DOHH2 (cell line): ENCODE measurements at regions not wholly inside any gene's neighbourhood (a gene's known extent, or its start where the extent isn't known, plus 50 kb on each side); places are given as distances from the start of the nearest gene placed in this dataset.

Source experiments
- H3F3A ChIP-seq: fragments of 200-600 bp; sonication (generic), shearing (Covaris generic); 2 replicates; pipeline ENCODE4 v1.6.0; 2016; ENCODE audit warnings: antibody characterized with exemption, mild to moderate bottlenecking; ENCODE audit not compliant: control insufficient read depth, insufficient read depth
- H3K27ac ChIP-seq: fragments of 200-600 bp; sonication (generic); 2 replicates; pipeline ENCODE4 v1.5.1; 2014; ENCODE audit warnings: low read depth, mild to moderate bottlenecking, low read length, moderate library complexity
- H3K27me3 ChIP-seq: fragments of 200-600 bp; sonication (generic); 2 replicates; pipeline ENCODE4 v1.6.1; 2014; ENCODE audit warnings: mild to moderate bottlenecking, low read length, mixed read lengths; ENCODE audit not compliant: control insufficient read depth
- H3K36me3 ChIP-seq: fragments of 200-600 bp; sonication (generic); 2 replicates; pipeline ENCODE4 v1.6.1; 2014; ENCODE audit warnings: mild to moderate bottlenecking, low read length, moderate library complexity, mixed read lengths; ENCODE audit not compliant: control insufficient read depth
- H3K4me1 ChIP-seq: fragments of 200-600 bp; sonication (generic); 2 replicates; pipeline ENCODE4 v1.6.1; 2014; ENCODE audit warnings: mild to moderate bottlenecking, low read length, mixed read lengths; ENCODE audit not compliant: control insufficient read depth
- H3K4me2 ChIP-seq: fragments of 200-600 bp; sonication (generic); 2 replicates; pipeline ENCODE4 v1.6.0; 2014; ENCODE audit warnings: mild to moderate bottlenecking, low read length, moderate library complexity
- H3K4me3 ChIP-seq: fragments of 200-600 bp; sonication (generic); 2 replicates; pipeline ENCODE4 v1.5.1; 2014; ENCODE audit warnings: mild to moderate bottlenecking, low read length, mixed read lengths
- H3K79me2 ChIP-seq: fragments of 200-600 bp; sonication (generic); 2 replicates; pipeline ENCODE4 v1.6.1; 2014; ENCODE audit warnings: mild to moderate bottlenecking, low read length, mixed read lengths; ENCODE audit not compliant: control insufficient read depth
- H3K9me2 ChIP-seq: fragments of 200-600 bp; sonication (generic); replicated peaks from 2 replicates; pipeline ENCODE4 v1.6.1; 2014; ENCODE audit warnings: mild to moderate bottlenecking, low read length, mixed read lengths; ENCODE audit not compliant: control insufficient read depth
- H3K9me3 ChIP-seq: fragments of 200-600 bp; sonication (generic); 2 replicates; pipeline ENCODE4 v1.6.1; 2014; ENCODE audit warnings: antibody characterized with exemption, low read length, mixed read lengths; ENCODE audit not compliant: control insufficient read depth, insufficient read depth
- H4K20me1 ChIP-seq: fragments of 200-600 bp; sonication (generic); 2 replicates; pipeline ENCODE4 v1.6.0; 2014; ENCODE audit warnings: low read depth, mild to moderate bottlenecking, antibody characterized with exemption, low read length, moderate library complexity; ENCODE audit not compliant: control insufficient read depth, insufficient read depth
- EZH2phosphoT487 ChIP-seq: fragments of 200-600 bp; sonication (generic); IDR thresholded peaks from 2 replicates; pipeline ENCODE4 v1.6.1; 2017; ENCODE audit warnings: borderline replicate concordance, mild to moderate bottlenecking, antibody characterized with exemption, low read length, moderate library complexity, mixed read lengths
- TF ChIP-seq, protein P1 (sequence below): fragments of 200-600 bp; sonication (generic); IDR thresholded peaks from one replicate; pipeline ENCODE4 v1.5.1; 2014; ENCODE audit warnings: antibody characterized with exemption, mild to moderate bottlenecking, low read depth, low read length; ENCODE audit not compliant: poor library complexity, severe bottlenecking

DNA sequence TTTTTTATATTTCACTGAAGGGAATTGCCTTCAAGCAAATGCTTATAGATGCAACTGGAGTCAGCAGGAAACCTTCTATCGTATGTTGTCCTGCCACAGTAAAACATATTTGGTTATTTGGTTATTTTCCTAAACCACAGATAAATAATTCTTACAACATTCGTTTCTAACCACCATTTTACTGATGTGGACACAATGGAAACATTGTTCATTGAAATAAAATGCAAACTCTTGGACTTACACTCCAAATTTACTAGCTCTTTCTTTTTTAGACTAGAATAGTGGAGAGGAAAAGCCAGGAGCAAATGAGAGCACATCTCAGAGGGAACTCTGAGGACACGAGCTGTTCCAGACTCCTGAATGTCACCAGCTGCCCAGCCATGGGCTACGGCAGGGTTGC is 114.8 kb downstream of the RPS12 start:
- H3F3A ChIP-seq, result no peaks in the 10 kb centered on the region
- H3K27ac ChIP-seq, result no peak overlapping the region
- no peaks in the 10 kb centered on the region for H3K79me2 ChIP-seq
- no peaks in the 10 kb centered on the region for H3K9me2 ChIP-seq
- H4K20me1 ChIP-seq, result no peaks in the 10 kb centered on the region
- TF ChIP-seq EZH2phosphoT487, result no peak
- TF ChIP-seq, protein P1, sequence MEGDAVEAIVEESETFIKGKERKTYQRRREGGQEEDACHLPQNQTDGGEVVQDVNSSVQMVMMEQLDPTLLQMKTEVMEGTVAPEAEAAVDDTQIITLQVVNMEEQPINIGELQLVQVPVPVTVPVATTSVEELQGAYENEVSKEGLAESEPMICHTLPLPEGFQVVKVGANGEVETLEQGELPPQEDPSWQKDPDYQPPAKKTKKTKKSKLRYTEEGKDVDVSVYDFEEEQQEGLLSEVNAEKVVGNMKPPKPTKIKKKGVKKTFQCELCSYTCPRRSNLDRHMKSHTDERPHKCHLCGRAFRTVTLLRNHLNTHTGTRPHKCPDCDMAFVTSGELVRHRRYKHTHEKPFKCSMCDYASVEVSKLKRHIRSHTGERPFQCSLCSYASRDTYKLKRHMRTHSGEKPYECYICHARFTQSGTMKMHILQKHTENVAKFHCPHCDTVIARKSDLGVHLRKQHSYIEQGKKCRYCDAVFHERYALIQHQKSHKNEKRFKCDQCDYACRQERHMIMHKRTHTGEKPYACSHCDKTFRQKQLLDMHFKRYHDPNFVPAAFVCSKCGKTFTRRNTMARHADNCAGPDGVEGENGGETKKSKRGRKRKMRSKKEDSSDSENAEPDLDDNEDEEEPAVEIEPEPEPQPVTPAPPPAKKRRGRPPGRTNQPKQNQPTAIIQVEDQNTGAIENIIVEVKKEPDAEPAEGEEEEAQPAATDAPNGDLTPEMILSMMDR, result no peak
- H3K4me2 ChIP-seq, result no peak overlapping the region
- no peaks in the 10 kb centered on the region for H3K36me3 ChIP-seq
- peaks cover 10% of the 10 kb centered on the region; the same call in 1 of the 2 replicates for H3K27me3 ChIP-seq
- no peaks in the 10 kb centered on the region for H3K9me3 ChIP-seq
- H3K4me3 ChIP-seq, result no peak overlapping the region
- no peaks in the 10 kb centered on the region for H3K4me1 ChIP-seq

- Histone ChIP-seq H3K36me3 (no peaks in the 10 kb centered on the region), H3K4me1 (no peaks in the 10 kb centered on the region), H3F3A (no peaks in the 10 kb centered on the region), H3K4me3 (no peak overlapping the region), H3K79me2 (no peaks in the 10 kb centered on the region), H4K20me1 (no peaks in the 10 kb centered on the region), H3K9me2 (no peaks in the 10 kb centered on the region), H3K4me2 (no peak overlapping the region), H3K27me3 (peaks cover 14% of the 10 kb centered on the region; the same call in 1 of the 2 replicates), H3K27ac (no peak overlapping the region), H3K9me3 (no peaks in the 10 kb centered on the region)
- TF ChIP-seq, protein P1, result no peak
- no peak for TF ChIP-seq EZH2phosphoT487
Measured at GRCh38 chr6:132931313-132931712, 116.9 kb downstream of the RPS12 start.

- Histone ChIP-seq H3K4me1 (no peaks in the 10 kb centered on the region), H3K36me3 (no peaks in the 10 kb centered on the region), H3F3A (no peaks in the 10 kb centered on the region), H3K9me3 (no peaks in the 10 kb centered on the region), H3K9me2 (no peaks in the 10 kb centered on the region), H3K27me3 (peaks cover 10% of the 10 kb centered on the region; the same call in 1 of the 2 replicates), H3K4me3 (no peak overlapping the region), H3K79me2 (no peaks in the 10 kb centered on the region), H3K4me2 (no peak overlapping the region), H3K27ac (no peak overlapping the region), H4K20me1 (no peaks in the 10 kb centered on the region)
- TF ChIP-seq, protein P1, result no peak
- TF ChIP-seq EZH2phosphoT487, result no peak
Measured at GRCh38 chr6:132931936-132932514, 117.7 kb downstream of the RPS12 start.
